ENCODE measurements at regions not wholly inside any gene's neighbourhood (a gene's known extent, or its start where the extent isn't known, plus 50 kb on each side); places are given as distances from the start of the nearest gene placed in this dataset.

DNA sequence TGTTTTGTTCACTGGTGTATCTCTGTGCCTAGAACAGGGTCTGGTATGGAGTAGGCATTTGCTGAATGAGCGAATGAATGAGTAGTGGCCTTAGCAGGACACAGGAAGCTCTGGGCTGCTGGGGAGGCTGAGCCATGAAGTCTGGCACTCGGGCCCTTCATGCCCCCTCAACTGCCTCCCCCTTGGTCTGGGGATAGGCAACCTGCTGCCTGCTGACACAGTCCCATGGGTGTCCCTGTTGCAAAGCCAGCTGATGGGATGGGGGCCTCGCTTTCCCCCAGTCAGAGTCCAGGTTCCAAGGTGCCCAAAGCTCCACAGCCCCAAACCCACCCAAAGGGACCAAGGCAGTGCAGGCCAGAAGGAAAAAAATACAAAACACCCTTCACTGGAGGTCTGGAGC lies 107.0 kb upstream of the CASZ1 start:
- Histone ChIP-seq H3K27ac (ENCODE audit: low read depth in 1 of 2, low read length in 2 of 2) (no peak overlapping the region), H3K36me3 (ENCODE audit: control insufficient read depth in 4 of 4, insufficient read depth in 3 of 4, low read depth in 1 of 4, low read length in 3 of 4) (no peaks in the 10 kb centered on the region), H3K9ac (ENCODE audit: low read depth in 1 of 2, low read length in 2 of 2) (no peak overlapping the region), H3K4me3 (ENCODE audit: low read depth in 1 of 3, low read length in 3 of 3) (no peak overlapping the region), H3K27me3 (ENCODE audit: control insufficient read depth in 4 of 4, insufficient read depth in 4 of 4, low read length in 3 of 4) (no peaks in the 10 kb centered on the region), H3K9me3 (ENCODE audit: control insufficient read depth in 4 of 4, low read length in 3 of 4) (no peaks in the 10 kb centered on the region), H3K4me1 (ENCODE audit: control insufficient read depth in 4 of 4, insufficient read depth in 4 of 4, low read length in 3 of 4) (no peaks in the 10 kb centered on the region)
- 92% methylated on average over 3 of the region's 3 CpGs for WGBS
- DNase-seq (ENCODE audit: low spot score), result no peak
- no peak for TF ChIP-seq HNF4A (conservative IDR thresholded peaks at IDR 0.05)
- no peak for TF ChIP-seq RAD21 (IDR thresholded peaks at IDR 0.05)
- no peak for TF ChIP-seq NR2F2 (IDR thresholded peaks at IDR 0.05)
- no peak for TF ChIP-seq JUND (IDR thresholded peaks at IDR 0.05)
- TF ChIP-seq ATF3 (IDR thresholded peaks at IDR 0.05), result no peak
- TF ChIP-seq, protein P1, sequence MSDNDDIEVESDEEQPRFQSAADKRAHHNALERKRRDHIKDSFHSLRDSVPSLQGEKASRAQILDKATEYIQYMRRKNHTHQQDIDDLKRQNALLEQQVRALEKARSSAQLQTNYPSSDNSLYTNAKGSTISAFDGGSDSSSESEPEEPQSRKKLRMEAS (IDR thresholded peaks at IDR 0.05), result no peak
- TF ChIP-seq GABPA (IDR thresholded peaks at IDR 0.05 in 1 of 2, conservative IDR thresholded peaks at IDR 0.05 in 1 of 2), result no peak
- TF ChIP-seq TAF1 (conservative IDR thresholded peaks at IDR 0.05), result no peak
- no peak for TF ChIP-seq FOXA2 (IDR thresholded peaks at IDR 0.05)
- TF ChIP-seq, protein P2, sequence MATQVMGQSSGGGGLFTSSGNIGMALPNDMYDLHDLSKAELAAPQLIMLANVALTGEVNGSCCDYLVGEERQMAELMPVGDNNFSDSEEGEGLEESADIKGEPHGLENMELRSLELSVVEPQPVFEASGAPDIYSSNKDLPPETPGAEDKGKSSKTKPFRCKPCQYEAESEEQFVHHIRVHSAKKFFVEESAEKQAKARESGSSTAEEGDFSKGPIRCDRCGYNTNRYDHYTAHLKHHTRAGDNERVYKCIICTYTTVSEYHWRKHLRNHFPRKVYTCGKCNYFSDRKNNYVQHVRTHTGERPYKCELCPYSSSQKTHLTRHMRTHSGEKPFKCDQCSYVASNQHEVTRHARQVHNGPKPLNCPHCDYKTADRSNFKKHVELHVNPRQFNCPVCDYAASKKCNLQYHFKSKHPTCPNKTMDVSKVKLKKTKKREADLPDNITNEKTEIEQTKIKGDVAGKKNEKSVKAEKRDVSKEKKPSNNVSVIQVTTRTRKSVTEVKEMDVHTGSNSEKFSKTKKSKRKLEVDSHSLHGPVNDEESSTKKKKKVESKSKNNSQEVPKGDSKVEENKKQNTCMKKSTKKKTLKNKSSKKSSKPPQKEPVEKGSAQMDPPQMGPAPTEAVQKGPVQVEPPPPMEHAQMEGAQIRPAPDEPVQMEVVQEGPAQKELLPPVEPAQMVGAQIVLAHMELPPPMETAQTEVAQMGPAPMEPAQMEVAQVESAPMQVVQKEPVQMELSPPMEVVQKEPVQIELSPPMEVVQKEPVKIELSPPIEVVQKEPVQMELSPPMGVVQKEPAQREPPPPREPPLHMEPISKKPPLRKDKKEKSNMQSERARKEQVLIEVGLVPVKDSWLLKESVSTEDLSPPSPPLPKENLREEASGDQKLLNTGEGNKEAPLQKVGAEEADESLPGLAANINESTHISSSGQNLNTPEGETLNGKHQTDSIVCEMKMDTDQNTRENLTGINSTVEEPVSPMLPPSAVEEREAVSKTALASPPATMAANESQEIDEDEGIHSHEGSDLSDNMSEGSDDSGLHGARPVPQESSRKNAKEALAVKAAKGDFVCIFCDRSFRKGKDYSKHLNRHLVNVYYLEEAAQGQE (IDR thresholded peaks at IDR 0.05), result no peak
- TF ChIP-seq YY1 (IDR thresholded peaks at IDR 0.05), result no peak
- no peak for TF ChIP-seq FOXA1 (IDR thresholded peaks at IDR 0.05)
- TF ChIP-seq RXRA (IDR thresholded peaks at IDR 0.05), result no peak

- Histone ChIP-seq H3K36me3 (ENCODE audit: control insufficient read depth in 4 of 4, insufficient read depth in 3 of 4, low read depth in 1 of 4, low read length in 3 of 4) (no peaks in the 10 kb centered on the region), H3K27ac (ENCODE audit: low read depth in 1 of 2, low read length in 2 of 2) (no peak overlapping the region), H3K9me3 (ENCODE audit: control insufficient read depth in 4 of 4, low read length in 3 of 4) (no peaks in the 10 kb centered on the region), H3K4me3 (ENCODE audit: low read depth in 1 of 3, low read length in 3 of 3) (no peak overlapping the region), H3K9ac (ENCODE audit: low read depth in 1 of 2, low read length in 2 of 2) (no peak overlapping the region), H3K27me3 (ENCODE audit: control insufficient read depth in 4 of 4, insufficient read depth in 4 of 4, low read length in 3 of 4) (no peaks in the 10 kb centered on the region), H3K4me1 (ENCODE audit: control insufficient read depth in 4 of 4, insufficient read depth in 4 of 4, low read length in 3 of 4) (no peaks in the 10 kb centered on the region)
- TF ChIP-seq, protein P2 (IDR thresholded peaks at IDR 0.05), result no peak
- TF ChIP-seq, protein P1 (IDR thresholded peaks at IDR 0.05), result no peak
- TF ChIP-seq RAD21 (IDR thresholded peaks at IDR 0.05) (no peak), EGR1 (IDR thresholded peaks at IDR 0.05; ENCODE audit: low read depth in 2 of 2) (no peak), ATF3 (IDR thresholded peaks at IDR 0.05) (no peak), FOXA1 (IDR thresholded peaks at IDR 0.05) (no peak)
- no peak for DNase-seq (ENCODE audit: low spot score)
- 90% methylated on average over 9 of the region's 9 CpGs for WGBS
Observed at GRCh38 chr1:10903821-10904220, 107.4 kb upstream of the CASZ1 start.
